GM23338 (cell line): ENCODE measurements at regions not wholly inside any gene's neighbourhood (a gene's known extent, or its start where the extent isn't known, plus 50 kb on each side); places are given as distances from the start of the nearest gene placed in this dataset.
A peak's percentile ranks its signal among the peaks of the same experiment; 100 is the strongest.

ENCODE experiments used
- ATAC-seq: fragments of 200-7000 bp; cut with Tn5 transposase; 3 replicates; pipeline ENCODE4 v1.9.1; 2020
- DNase-seq: peaks from one replicate; pipeline ENCODE4 v3.0.0-alpha.2; 2015; ENCODE audit warnings: low spot score
- H2AFZ ChIP-seq: fragments of 200-600 bp; sonication (generic); 2 replicates; pipeline ENCODE4 v1.8.0; 2016; ENCODE audit warnings: antibody characterized with exemption, mild to moderate bottlenecking, moderate library complexity
- H3F3A ChIP-seq: fragments of 200-600 bp; sonication (generic); replicated peaks from 2 replicates; pipeline ENCODE4 v1.8.0; 2017; ENCODE audit warnings: antibody characterized with exemption, mixed run types, low read depth
- H3K27ac ChIP-seq: fragments of 200-600 bp; sonication (generic); 2 replicates; pipeline ENCODE4 v1.6.1; 2016; ENCODE audit warnings: low read depth
- H3K27me3 ChIP-seq: fragments of 200-600 bp; sonication (generic); 2 replicates; pipeline ENCODE4 v1.8.0; 2016; ENCODE audit warnings: mild to moderate bottlenecking, mixed run types, moderate library complexity; ENCODE audit not compliant: insufficient read depth
- H3K36me3 ChIP-seq: fragments of 200-600 bp; sonication (generic); 2 replicates; pipeline ENCODE4 v1.8.0; 2016; ENCODE audit warnings: mild to moderate bottlenecking; ENCODE audit not compliant: insufficient read depth
- H3K4me1 ChIP-seq: fragments of 200-600 bp; sonication (generic); 2 replicates; pipeline ENCODE4 v1.8.0; 2016; ENCODE audit warnings: mild to moderate bottlenecking, moderate library complexity; ENCODE audit not compliant: insufficient read depth
- H3K4me2 ChIP-seq: fragments of 200-600 bp; sonication (generic); 2 replicates; pipeline ENCODE4 v1.7.1; 2017; ENCODE audit warnings: mixed run types
- H3K4me3 ChIP-seq: fragments of 200-600 bp; sonication (generic); 2 replicates; pipeline ENCODE4 v1.6.1; 2016; ENCODE audit warnings: mixed run types
- H3K79me2 ChIP-seq: fragments of 200-600 bp; sonication (generic); replicated peaks from 2 replicates; pipeline ENCODE4 v1.8.0; 2017; ENCODE audit warnings: mild to moderate bottlenecking; ENCODE audit not compliant: insufficient read depth
- H3K9me2 ChIP-seq: fragments of 200-600 bp; sonication (generic); 2 replicates; pipeline ENCODE4 v1.8.0; 2017; ENCODE audit not compliant: insufficient read depth
- H4K20me1 ChIP-seq: fragments of 200-600 bp; sonication (generic); replicated peaks from 2 replicates; pipeline ENCODE4 v1.8.0; 2017; ENCODE audit warnings: mild to moderate bottlenecking; ENCODE audit not compliant: insufficient read depth
- H3K27ac Mint-ChIP-seq: 2 replicates; pipeline ENCODE4 v1.8.0; 2020; ENCODE audit warnings: inconsistent platforms, mild to moderate bottlenecking, moderate library complexity, mixed read lengths
- H3K27me3 Mint-ChIP-seq: 3 replicates; pipeline ENCODE4 v1.8.0; 2022; ENCODE audit warnings: low read depth, mild to moderate bottlenecking, moderate library complexity, mixed read lengths, inconsistent platforms; ENCODE audit not compliant: insufficient read depth, poor library complexity
- H3K36me3 Mint-ChIP-seq: 3 replicates; pipeline ENCODE4 v1.8.0; 2021; ENCODE audit warnings: low read depth, mild to moderate bottlenecking, inconsistent platforms, moderate library complexity, mixed read lengths
- H3K4me1 Mint-ChIP-seq: 3 replicates; pipeline ENCODE4 v1.8.0; 2020; ENCODE audit warnings: mild to moderate bottlenecking, inconsistent platforms, mixed read lengths
- H3K4me3 Mint-ChIP-seq: 3 replicates; pipeline ENCODE4 v1.8.0; 2021; ENCODE audit warnings: moderate library complexity, mild to moderate bottlenecking, inconsistent platforms, mixed read lengths
- H3K9me3 Mint-ChIP-seq: 3 replicates; pipeline ENCODE4 v1.8.0; 2020; ENCODE audit warnings: moderate library complexity, mild to moderate bottlenecking, inconsistent platforms, mixed read lengths
- CREB1 ChIP-seq: fragments of 250-450 bp; sonication (Bioruptor Pico); IDR thresholded peaks from 2 replicates; pipeline ENCODE4 v1.5.0; 2020; ENCODE audit warnings: low read depth, mild to moderate bottlenecking, moderate library complexity
- EZH2phosphoT487 ChIP-seq: fragments of 200-600 bp; sonication (generic); IDR thresholded peaks from one replicate; pipeline ENCODE4 v1.8.1; 2018; ENCODE audit warnings: antibody characterized with exemption; ENCODE audit not compliant: unreplicated experiment
- ZNF114 ChIP-seq: fragments of 250-450 bp; sonication (Bioruptor Pico); IDR thresholded peaks from 2 replicates; pipeline ENCODE4 v1.5.0; 2020; ENCODE audit warnings: mild to moderate bottlenecking, moderate library complexity
- ZNF331 ChIP-seq: fragments of 250-450 bp; sonication (Bioruptor Pico); IDR thresholded peaks from 2 replicates; pipeline ENCODE4 v1.5.0; 2020; ENCODE audit warnings: low read depth, mild to moderate bottlenecking, moderate library complexity
- TF ChIP-seq, protein P1 (sequence below): fragments of 250-450 bp; sonication (Bioruptor Pico); IDR thresholded peaks from 2 replicates; pipeline ENCODE4 v1.5.0; 2020; ENCODE audit warnings: mild to moderate bottlenecking, moderate library complexity
- TF ChIP-seq, protein P2 (sequence below): IDR thresholded peaks from one replicate; pipeline ENCODE4 v1.6.1; 2018; ENCODE audit warnings: antibody characterized with exemption; ENCODE audit not compliant: unreplicated experiment

DNA sequence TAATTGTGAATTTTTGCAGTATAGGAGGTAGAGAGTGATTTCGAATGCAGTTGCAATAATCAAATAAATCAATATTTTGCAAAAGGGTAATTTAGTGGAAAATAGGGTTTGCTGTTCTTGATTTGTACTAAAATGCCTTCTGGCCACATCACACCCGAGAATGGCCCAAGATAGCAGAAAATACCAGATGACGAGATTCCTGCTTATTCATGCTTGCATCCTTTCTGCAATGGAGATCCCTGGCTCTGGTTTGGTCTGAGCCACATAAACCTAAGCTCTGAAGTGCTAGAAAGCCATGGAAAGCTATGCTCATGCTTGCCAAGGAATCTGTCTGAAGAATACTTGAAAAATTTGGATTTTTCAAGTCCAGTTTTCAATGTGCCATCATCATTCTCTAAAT is 634.2 kb upstream of the COBL start:
- peak; percentile 67 for ATAC-seq
- peak; percentile 54 for DNase-seq
- H3K79me2 ChIP-seq = no peaks in the 10 kb centered on the region
- H3K9me2 ChIP-seq = peaks cover 10% of the 10 kb centered on the region; the same call in 1 of the 2 replicates
- peaks cover 31% of the 10 kb centered on the region for H3K4me1 ChIP-seq
- H3K27me3 ChIP-seq = no peaks in the 10 kb centered on the region
- H3K4me2 ChIP-seq = peak overlapping the region; percentile 34
- Mint-ChIP-seq H3K4me3 (peak overlapping the region; percentile 25; the same call in 2 of the 3 replicates), H3K27ac (peak overlapping the region; percentile 94), H3K9me3 (peaks cover 11% of the 10 kb centered on the region), H3K4me1 (peaks cover 39% of the 10 kb centered on the region; the same call in 2 of the 3 replicates), H3K36me3 (peaks cover 23% of the 10 kb centered on the region; the same call in 2 of the 3 replicates), H3K27me3 (no peaks in the 10 kb centered on the region)
- H2AFZ ChIP-seq = no peak overlapping the region
- TF ChIP-seq, protein P1, sequence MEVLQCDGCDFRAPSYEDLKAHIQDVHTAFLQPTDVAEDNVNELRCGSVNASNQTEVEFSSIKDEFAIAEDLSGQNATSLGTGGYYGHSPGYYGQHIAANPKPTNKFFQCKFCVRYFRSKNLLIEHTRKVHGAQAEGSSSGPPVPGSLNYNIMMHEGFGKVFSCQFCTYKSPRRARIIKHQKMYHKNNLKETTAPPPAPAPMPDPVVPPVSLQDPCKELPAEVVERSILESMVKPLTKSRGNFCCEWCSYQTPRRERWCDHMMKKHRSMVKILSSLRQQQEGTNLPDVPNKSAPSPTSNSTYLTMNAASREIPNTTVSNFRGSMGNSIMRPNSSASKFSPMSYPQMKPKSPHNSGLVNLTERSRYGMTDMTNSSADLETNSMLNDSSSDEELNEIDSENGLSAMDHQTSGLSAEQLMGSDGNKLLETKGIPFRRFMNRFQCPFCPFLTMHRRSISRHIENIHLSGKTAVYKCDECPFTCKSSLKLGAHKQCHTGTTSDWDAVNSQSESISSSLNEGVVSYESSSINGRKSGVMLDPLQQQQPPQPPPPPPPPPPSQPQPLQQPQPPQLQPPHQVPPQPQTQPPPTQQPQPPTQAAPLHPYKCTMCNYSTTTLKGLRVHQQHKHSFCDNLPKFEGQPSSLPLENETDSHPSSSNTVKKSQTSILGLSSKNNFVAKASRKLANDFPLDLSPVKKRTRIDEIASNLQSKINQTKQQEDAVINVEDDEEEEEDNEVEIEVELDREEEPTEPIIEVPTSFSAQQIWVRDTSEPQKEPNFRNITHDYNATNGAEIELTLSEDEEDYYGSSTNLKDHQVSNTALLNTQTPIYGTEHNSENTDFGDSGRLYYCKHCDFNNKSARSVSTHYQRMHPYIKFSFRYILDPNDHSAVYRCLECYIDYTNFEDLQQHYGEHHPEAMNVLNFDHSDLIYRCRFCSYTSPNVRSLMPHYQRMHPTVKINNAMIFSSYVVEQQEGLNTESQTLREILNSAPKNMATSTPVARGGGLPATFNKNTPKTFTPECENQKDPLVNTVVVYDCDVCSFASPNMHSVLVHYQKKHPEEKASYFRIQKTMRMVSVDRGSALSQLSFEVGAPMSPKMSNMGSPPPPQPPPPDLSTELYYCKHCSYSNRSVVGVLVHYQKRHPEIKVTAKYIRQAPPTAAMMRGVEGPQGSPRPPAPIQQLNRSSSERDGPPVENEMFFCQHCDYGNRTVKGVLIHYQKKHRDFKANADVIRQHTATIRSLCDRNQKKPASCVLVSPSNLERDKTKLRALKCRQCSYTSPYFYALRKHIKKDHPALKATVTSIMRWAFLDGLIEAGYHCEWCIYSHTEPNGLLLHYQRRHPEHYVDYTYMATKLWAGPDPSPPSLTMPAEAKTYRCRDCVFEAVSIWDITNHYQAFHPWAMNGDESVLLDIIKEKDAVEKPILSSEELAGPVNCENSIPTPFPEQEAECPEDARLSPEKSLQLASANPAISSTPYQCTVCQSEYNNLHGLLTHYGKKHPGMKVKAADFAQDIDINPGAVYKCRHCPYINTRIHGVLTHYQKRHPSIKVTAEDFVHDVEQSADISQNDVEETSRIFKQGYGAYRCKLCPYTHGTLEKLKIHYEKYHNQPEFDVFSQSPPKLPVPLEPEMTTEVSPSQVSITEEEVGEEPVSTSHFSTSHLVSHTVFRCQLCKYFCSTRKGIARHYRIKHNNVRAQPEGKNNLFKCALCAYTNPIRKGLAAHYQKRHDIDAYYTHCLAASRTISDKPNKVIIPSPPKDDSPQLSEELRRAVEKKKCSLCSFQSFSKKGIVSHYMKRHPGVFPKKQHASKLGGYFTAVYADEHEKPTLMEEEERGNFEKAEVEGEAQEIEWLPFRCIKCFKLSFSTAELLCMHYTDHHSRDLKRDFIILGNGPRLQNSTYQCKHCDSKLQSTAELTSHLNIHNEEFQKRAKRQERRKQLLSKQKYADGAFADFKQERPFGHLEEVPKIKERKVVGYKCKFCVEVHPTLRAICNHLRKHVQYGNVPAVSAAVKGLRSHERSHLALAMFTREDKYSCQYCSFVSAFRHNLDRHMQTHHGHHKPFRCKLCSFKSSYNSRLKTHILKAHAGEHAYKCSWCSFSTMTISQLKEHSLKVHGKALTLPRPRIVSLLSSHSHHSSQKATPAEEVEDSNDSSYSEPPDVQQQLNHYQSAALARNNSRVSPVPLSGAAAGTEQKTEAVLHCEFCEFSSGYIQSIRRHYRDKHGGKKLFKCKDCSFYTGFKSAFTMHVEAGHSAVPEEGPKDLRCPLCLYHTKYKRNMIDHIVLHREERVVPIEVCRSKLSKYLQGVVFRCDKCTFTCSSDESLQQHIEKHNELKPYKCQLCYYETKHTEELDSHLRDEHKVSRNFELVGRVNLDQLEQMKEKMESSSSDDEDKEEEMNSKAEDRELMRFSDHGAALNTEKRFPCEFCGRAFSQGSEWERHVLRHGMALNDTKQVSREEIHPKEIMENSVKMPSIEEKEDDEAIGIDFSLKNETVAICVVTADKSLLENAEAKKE (CRISPR knock-in tag) = peak; percentile 67; the same call in 1 of the 2 replicates
- TF ChIP-seq EZH2phosphoT487 = no peak
- TF ChIP-seq ZNF331 (CRISPR knock-in tag) = no peak
- TF ChIP-seq ZNF114 = no peak
- TF ChIP-seq, protein P2, sequence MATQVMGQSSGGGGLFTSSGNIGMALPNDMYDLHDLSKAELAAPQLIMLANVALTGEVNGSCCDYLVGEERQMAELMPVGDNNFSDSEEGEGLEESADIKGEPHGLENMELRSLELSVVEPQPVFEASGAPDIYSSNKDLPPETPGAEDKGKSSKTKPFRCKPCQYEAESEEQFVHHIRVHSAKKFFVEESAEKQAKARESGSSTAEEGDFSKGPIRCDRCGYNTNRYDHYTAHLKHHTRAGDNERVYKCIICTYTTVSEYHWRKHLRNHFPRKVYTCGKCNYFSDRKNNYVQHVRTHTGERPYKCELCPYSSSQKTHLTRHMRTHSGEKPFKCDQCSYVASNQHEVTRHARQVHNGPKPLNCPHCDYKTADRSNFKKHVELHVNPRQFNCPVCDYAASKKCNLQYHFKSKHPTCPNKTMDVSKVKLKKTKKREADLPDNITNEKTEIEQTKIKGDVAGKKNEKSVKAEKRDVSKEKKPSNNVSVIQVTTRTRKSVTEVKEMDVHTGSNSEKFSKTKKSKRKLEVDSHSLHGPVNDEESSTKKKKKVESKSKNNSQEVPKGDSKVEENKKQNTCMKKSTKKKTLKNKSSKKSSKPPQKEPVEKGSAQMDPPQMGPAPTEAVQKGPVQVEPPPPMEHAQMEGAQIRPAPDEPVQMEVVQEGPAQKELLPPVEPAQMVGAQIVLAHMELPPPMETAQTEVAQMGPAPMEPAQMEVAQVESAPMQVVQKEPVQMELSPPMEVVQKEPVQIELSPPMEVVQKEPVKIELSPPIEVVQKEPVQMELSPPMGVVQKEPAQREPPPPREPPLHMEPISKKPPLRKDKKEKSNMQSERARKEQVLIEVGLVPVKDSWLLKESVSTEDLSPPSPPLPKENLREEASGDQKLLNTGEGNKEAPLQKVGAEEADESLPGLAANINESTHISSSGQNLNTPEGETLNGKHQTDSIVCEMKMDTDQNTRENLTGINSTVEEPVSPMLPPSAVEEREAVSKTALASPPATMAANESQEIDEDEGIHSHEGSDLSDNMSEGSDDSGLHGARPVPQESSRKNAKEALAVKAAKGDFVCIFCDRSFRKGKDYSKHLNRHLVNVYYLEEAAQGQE = no peak
- TF ChIP-seq CREB1 = no peak
- H4K20me1 ChIP-seq = no peaks in the 10 kb centered on the region
- H3F3A ChIP-seq = peaks cover 6% of the 10 kb centered on the region; the same call in 1 of the 2 replicates
- H3K4me3 ChIP-seq = peak overlapping the region; percentile 26
- H3K36me3 ChIP-seq = no peaks in the 10 kb centered on the region
- peak overlapping the region; percentile 91 for H3K27ac ChIP-seq
